HL-60 (cell line): ENCODE measurements at regions not wholly inside any gene's neighbourhood (a gene's known extent, or its start where the extent isn't known, plus 50 kb on each side); places are given as distances from the start of the nearest gene placed in this dataset.

Experiments
- DNase-seq, 2 experiments: peaks; one replicate each; pipeline ENCODE4 v3.0.0-alpha.2; 2010 to 2020; ENCODE audit warnings: low read depth in 1 of 2, low spot score in 1 of 2
- H3K27ac ChIP-seq: fragments of 250-450 bp; sonication (Bioruptor Pico); replicated peaks from 2 replicates; pipeline ENCODE4 v1.5.1; 2020; ENCODE audit warnings: mild to moderate bottlenecking, moderate library complexity
- H3K27me3 ChIP-seq: fragments of 250-450 bp; sonication (Bioruptor Pico); 2 replicates; pipeline ENCODE4 v1.5.1; 2021; ENCODE audit warnings: mild to moderate bottlenecking, moderate library complexity; ENCODE audit not compliant: insufficient read depth, poor library complexity, severe bottlenecking
- H3K4me3 ChIP-seq: replicated peaks from 2 replicates; pipeline ENCODE4 v1.5.1; 2011; ENCODE audit warnings: mild to moderate bottlenecking, control low read depth, low read length; ENCODE audit not compliant: insufficient read depth
- GABPA ChIP-seq: IDR thresholded peaks from 2 replicates; pipeline ENCODE4 v1.6.1; 2012; ENCODE audit warnings: low read depth
- POLR2AphosphoS5 ChIP-seq: IDR thresholded peaks from 2 replicates; pipeline ENCODE4 v1.6.1; 2012; ENCODE audit warnings: low read depth
- SPI1 ChIP-seq: IDR thresholded peaks from 2 replicates; pipeline ENCODE4 v1.6.1; 2012; ENCODE audit warnings: low read depth, mild to moderate bottlenecking, borderline replicate concordance
- TF ChIP-seq, protein P1 (sequence below): IDR thresholded peaks from one replicate; pipeline ENCODE4 v1.5.1; 2011; ENCODE audit warnings: low read length, control low read depth, inconsistent platforms; ENCODE audit not compliant: insufficient read depth
- TF ChIP-seq, protein P2 (sequence below): IDR thresholded peaks from 2 replicates; pipeline ENCODE4 v1.6.1; 2012; ENCODE audit warnings: low read depth; ENCODE audit not compliant: insufficient replicate concordance

DNA sequence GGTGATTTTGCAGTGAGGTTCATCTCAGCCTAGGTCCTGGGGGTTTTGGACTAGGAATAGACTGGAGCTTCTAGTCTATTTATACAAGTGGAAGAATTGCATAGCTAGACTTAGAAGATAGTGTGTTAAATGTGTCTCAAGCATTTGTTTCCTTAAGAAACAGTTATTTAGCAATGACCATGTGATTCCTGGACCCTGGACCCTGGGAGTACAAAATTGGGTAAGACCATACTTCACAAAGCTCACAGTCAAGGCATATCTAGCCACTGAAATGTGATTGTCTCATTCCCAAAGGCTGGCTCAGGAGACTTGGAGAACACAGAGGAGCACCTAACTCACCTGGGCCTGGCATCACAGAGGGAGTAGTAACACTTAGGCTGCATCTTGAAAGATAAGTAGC, 754.5 kb downstream of the SATB2 start:
- TF ChIP-seq GABPA: no peak
- TF ChIP-seq, protein P1, sequence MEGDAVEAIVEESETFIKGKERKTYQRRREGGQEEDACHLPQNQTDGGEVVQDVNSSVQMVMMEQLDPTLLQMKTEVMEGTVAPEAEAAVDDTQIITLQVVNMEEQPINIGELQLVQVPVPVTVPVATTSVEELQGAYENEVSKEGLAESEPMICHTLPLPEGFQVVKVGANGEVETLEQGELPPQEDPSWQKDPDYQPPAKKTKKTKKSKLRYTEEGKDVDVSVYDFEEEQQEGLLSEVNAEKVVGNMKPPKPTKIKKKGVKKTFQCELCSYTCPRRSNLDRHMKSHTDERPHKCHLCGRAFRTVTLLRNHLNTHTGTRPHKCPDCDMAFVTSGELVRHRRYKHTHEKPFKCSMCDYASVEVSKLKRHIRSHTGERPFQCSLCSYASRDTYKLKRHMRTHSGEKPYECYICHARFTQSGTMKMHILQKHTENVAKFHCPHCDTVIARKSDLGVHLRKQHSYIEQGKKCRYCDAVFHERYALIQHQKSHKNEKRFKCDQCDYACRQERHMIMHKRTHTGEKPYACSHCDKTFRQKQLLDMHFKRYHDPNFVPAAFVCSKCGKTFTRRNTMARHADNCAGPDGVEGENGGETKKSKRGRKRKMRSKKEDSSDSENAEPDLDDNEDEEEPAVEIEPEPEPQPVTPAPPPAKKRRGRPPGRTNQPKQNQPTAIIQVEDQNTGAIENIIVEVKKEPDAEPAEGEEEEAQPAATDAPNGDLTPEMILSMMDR: no peak
- no peak for TF ChIP-seq SPI1
- TF ChIP-seq, protein P2, sequence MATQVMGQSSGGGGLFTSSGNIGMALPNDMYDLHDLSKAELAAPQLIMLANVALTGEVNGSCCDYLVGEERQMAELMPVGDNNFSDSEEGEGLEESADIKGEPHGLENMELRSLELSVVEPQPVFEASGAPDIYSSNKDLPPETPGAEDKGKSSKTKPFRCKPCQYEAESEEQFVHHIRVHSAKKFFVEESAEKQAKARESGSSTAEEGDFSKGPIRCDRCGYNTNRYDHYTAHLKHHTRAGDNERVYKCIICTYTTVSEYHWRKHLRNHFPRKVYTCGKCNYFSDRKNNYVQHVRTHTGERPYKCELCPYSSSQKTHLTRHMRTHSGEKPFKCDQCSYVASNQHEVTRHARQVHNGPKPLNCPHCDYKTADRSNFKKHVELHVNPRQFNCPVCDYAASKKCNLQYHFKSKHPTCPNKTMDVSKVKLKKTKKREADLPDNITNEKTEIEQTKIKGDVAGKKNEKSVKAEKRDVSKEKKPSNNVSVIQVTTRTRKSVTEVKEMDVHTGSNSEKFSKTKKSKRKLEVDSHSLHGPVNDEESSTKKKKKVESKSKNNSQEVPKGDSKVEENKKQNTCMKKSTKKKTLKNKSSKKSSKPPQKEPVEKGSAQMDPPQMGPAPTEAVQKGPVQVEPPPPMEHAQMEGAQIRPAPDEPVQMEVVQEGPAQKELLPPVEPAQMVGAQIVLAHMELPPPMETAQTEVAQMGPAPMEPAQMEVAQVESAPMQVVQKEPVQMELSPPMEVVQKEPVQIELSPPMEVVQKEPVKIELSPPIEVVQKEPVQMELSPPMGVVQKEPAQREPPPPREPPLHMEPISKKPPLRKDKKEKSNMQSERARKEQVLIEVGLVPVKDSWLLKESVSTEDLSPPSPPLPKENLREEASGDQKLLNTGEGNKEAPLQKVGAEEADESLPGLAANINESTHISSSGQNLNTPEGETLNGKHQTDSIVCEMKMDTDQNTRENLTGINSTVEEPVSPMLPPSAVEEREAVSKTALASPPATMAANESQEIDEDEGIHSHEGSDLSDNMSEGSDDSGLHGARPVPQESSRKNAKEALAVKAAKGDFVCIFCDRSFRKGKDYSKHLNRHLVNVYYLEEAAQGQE: no peak
- TF ChIP-seq POLR2AphosphoS5: no peak
- H3K27ac ChIP-seq: no peak overlapping the region
- H3K27me3 ChIP-seq: no peaks in the 10 kb centered on the region

GRCh38 chr2:198702796-198703195, 754.9 kb downstream of the SATB2 start:
- Histone ChIP-seq H3K27ac (no peak overlapping the region), H3K27me3 (no peaks in the 10 kb centered on the region), H3K4me3 (no peak overlapping the region)
- TF ChIP-seq GABPA: no peak
- TF ChIP-seq, protein P2: no peak
- TF ChIP-seq SPI1: no peak
- no peak for TF ChIP-seq POLR2AphosphoS5
- TF ChIP-seq, protein P1: no peak
- no peak for DNase-seq

More for the DNA sequence above, 754.5 kb downstream of the SATB2 start:
- no peak for DNase-seq
- no peak overlapping the region for H3K4me3 ChIP-seq

DNA sequence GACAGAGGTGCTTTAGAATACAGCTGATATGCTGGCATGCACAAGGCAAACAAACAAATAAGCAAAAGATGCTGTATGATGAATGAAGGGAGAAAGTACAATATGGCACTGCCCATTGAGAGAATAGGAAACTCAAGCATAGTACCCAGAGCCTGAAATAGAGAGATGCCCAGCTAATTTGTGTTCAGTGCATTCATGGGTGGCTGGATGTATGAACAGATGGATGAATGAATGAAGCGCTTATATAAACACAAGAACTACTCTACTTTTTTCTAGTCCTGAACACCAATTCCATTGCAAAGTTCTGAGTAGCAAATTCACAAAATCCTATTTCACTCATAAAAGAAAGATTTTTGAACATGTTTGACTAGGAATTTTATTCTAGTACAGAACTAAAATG, 756.3 kb downstream of the SATB2 start:
- H3K4me3 ChIP-seq: no peak overlapping the region
- H3K27me3 ChIP-seq: no peaks in the 10 kb centered on the region
- H3K27ac ChIP-seq: no peak overlapping the region
- DNase-seq: no peak
- TF ChIP-seq, protein P1: no peak

DNA sequence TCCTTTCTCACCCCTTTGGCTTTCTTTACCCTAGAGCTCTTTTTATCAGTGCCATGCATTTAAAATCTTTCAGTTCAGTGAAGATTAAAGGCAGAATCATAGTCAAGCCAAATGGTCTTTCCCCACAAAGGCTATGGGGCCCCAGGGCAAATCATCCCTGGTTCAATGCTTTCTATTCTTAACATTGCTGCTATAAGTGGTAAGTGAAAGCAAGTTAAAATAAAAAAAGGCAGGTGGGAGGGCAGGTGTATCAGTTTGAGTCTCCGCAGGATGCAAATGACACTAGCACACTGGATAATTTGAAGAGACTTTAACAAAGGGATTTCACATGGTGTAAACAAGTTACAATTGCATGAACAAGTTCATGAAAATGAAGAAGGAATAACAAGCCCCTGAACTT, 757.4 kb downstream of the SATB2 start:
- Histone ChIP-seq H3K27ac (no peak overlapping the region), H3K27me3 (no peaks in the 10 kb centered on the region), H3K4me3 (no peak overlapping the region)
- TF ChIP-seq POLR2AphosphoS5 (no peak), GABPA (no peak), SPI1 (no peak)
- TF ChIP-seq, protein P1: no peak
- TF ChIP-seq, protein P2: no peak
- no peak for DNase-seq
